HepG2 (cell line): ENCODE measurements at regions not wholly inside any gene's neighbourhood (a gene's known extent, or its start where the extent isn't known, plus 50 kb on each side); places are given as distances from the start of the nearest gene placed in this dataset.

Source experiments
- ATAC-seq: fragments of 200-7000 bp; cut with Tn5 transposase; 3 replicates; pipeline ENCODE4 v1.9.1; 2020; ENCODE audit warnings: mild to moderate bottlenecking, moderate library complexity
- BruUV-seq: library from RNA; stranded (reverse); fragments of 400-500 nt; replicated peaks from 2 replicates; lab custom pipeline; 2021; lab: Mats Ljungman, UMichigan
- CTCF ChIA-PET: fragments of 300-600 bp; formaldehyde crosslinking; extraction: SDS; loops from one replicate; lab custom pipeline; 2021; ENCODE audit warnings: low total read pairs, inconsistent platforms, low intra/inter-chr PET ratio; lab: Yijun Ruan, JAX
- POLR2A ChIA-PET: fragments of 350-600 bp; sonication (Branson Sonifier 250); formaldehyde crosslinking; loops from one replicate; lab custom pipeline; 2020; ENCODE audit warnings: antibody characterized with exemption, inconsistent platforms; lab: Yijun Ruan, JAX
- DNase-seq: peaks from one replicate; pipeline ENCODE4 v3.0.0-alpha.2; 2015; ENCODE audit warnings: low spot score
- FAIRE-seq: peaks from 3 replicates; lab custom pipeline; 2011; peaks lifted over from hg19 to GRCh38; lab: Jason Lieb, UNC
- H2AFZ ChIP-seq: one replicate; pipeline ENCODE4 v1.6.1; 2011; ENCODE audit warnings: low read length, inconsistent platforms
- H3K27ac ChIP-seq: fragments of 300-600 bp; 3 replicates; pipeline ENCODE4 v1.8.0; 2011; ENCODE audit warnings: mixed run types, mild to moderate bottlenecking, mixed read lengths, low read length, inconsistent platforms; ENCODE audit not compliant: insufficient read depth; ENCODE audit errors: extremely low read length
- H3K27me3 ChIP-seq, 2 experiments: fragments of 200-600 bp in 1 of 2; 2 replicates in 1 of 2; 3 replicates in 1 of 2; pipeline versions ENCODE4 v1.6.0 to v1.8.0; 2011; ENCODE audit warnings: low read length in 2 of 2, mild to moderate bottlenecking in 2 of 2, moderate library complexity in 2 of 2, inconsistent platforms in 1 of 2; ENCODE audit not compliant: insufficient read depth in 2 of 2, control insufficient read depth in 1 of 2
- H3K36me3 ChIP-seq, 2 experiments: fragments of 200-600 bp in 1 of 2; replicated peaks in 1 of 2; 2 replicates in 1 of 2; 3 replicates in 1 of 2; pipeline versions ENCODE4 v1.5.1 to v1.8.0; 2011; ENCODE audit warnings: low read length in 2 of 2, inconsistent platforms in 1 of 2; ENCODE audit not compliant: insufficient read depth in 2 of 2, control insufficient read depth in 1 of 2
- H3K4me1 ChIP-seq: 2 replicates; pipeline ENCODE4 v1.5.1; 2012; ENCODE audit warnings: low read length, inconsistent platforms; ENCODE audit not compliant: insufficient read depth
- H3K4me2 ChIP-seq: 2 replicates; pipeline ENCODE4 v1.6.0; 2011; ENCODE audit warnings: low read depth, low read length, inconsistent platforms
- H3K4me3 ChIP-seq, 3 experiments: fragments of 200-600 bp in 1 of 3; sonication (generic), shearing (Covaris generic) in 1 of 3; replicated peaks in 1 of 3; 2 replicates each; pipeline ENCODE4 v1.5.1; 2011 to 2016; ENCODE audit warnings: low read length in 3 of 3, inconsistent platforms in 2 of 3, low read depth in 2 of 3, mild to moderate bottlenecking in 2 of 3, control low read depth in 1 of 3, mixed read lengths in 1 of 3; ENCODE audit not compliant: insufficient read depth in 1 of 3
- H3K79me2 ChIP-seq: one replicate; pipeline ENCODE4 v1.6.1; 2011; ENCODE audit warnings: low read length, inconsistent platforms; ENCODE audit not compliant: insufficient read depth
- H3K9ac ChIP-seq: 2 replicates; pipeline ENCODE4 v1.6.0; 2011; ENCODE audit warnings: mild to moderate bottlenecking, low read depth, low read length, inconsistent platforms; ENCODE audit not compliant: insufficient read depth
- H3K9me3 ChIP-seq: 2 replicates; pipeline ENCODE4 v1.5.1; 2012; ENCODE audit warnings: mild to moderate bottlenecking, low read length
- H4K20me1 ChIP-seq: 2 replicates; pipeline ENCODE4 v1.6.0; 2011; ENCODE audit warnings: inconsistent platforms, mild to moderate bottlenecking, low read length, moderate library complexity; ENCODE audit not compliant: insufficient read depth
- CREB1 ChIP-seq, 2 experiments: fragments of 450-650 bp in 1 of 2; IDR thresholded peaks; 2 replicates each; pipeline ENCODE4 v1.6.1; 2016 to 2017; ENCODE audit warnings: control low read depth in 1 of 2, mild to moderate bottlenecking in 1 of 2, missing compliant biosample characterization in 1 of 2, missing genetic modification characterization in 1 of 2
- CREBL2 ChIP-seq: sonication (generic); formaldehyde crosslinking; IDR thresholded peaks from 2 replicates; pipeline ENCODE4 v1.8.1; 2023; ENCODE audit warnings: missing genetic modification reagents, mild to moderate bottlenecking, borderline replicate concordance
- DBP ChIP-seq: sonication (generic); formaldehyde crosslinking; IDR thresholded peaks from 2 replicates; pipeline ENCODE4 v1.4.0; 2020; ENCODE audit warnings: missing genetic modification reagents; ENCODE audit errors: not compliant biosample characterization
- DDIT3 ChIP-seq: sonication (generic); formaldehyde crosslinking; IDR thresholded peaks from 2 replicates; pipeline ENCODE4 v1.4.0; 2020; ENCODE audit warnings: mild to moderate bottlenecking, missing genetic modification reagents
- DMAP1 ChIP-seq: IDR thresholded peaks from 2 replicates; pipeline ENCODE4 v1.6.1; 2016
- DNMT3B ChIP-seq: conservative IDR thresholded peaks from 2 replicates; pipeline ENCODE4 v1.6.1; 2016; ENCODE audit warnings: missing biosample characterization, control low read depth
- FOXA1 ChIP-seq, 2 experiments: fragments of 450-650 bp in 1 of 2; sonication (generic) in 1 of 2; formaldehyde crosslinking in 1 of 2; IDR thresholded peaks; 2 replicates each; pipeline versions ENCODE4 v1.4.0 to v1.6.1; 2016 to 2020; ENCODE audit warnings: missing genetic modification reagents in 1 of 2
- GFI1 ChIP-seq: sonication (generic); formaldehyde crosslinking; IDR thresholded peaks from 2 replicates; pipeline ENCODE4 v1.5.0; 2020; ENCODE audit warnings: missing genetic modification reagents, mild to moderate bottlenecking, borderline replicate concordance
- JUN ChIP-seq: sonication (generic); formaldehyde crosslinking; IDR thresholded peaks from 2 replicates; pipeline ENCODE4 v1.4.0; 2020; ENCODE audit warnings: mild to moderate bottlenecking, missing genetic modification reagents
- MAFF ChIP-seq: IDR thresholded peaks from 2 replicates; pipeline ENCODE4 v1.6.1; 2011; ENCODE audit warnings: low read depth, low read length, improper control_type of control experiment
- MAFK ChIP-seq, 2 experiments: IDR thresholded peaks in 1 of 2; conservative IDR thresholded peaks in 1 of 2; 2 replicates each; pipeline ENCODE4 v1.6.1; 2011; ENCODE audit warnings: improper control_type of control experiment in 2 of 2, low read length in 2 of 2
- TEAD3 ChIP-seq: optimal IDR thresholded peaks from 2 replicates; pipeline ENCODE3; 2016; ENCODE audit warnings: borderline replicate concordance
- TFE3 ChIP-seq: IDR thresholded peaks from 2 replicates; pipeline ENCODE4 v1.6.1; 2016
- ZFAT ChIP-seq: sonication (generic); formaldehyde crosslinking; conservative IDR thresholded peaks from 2 replicates; pipeline ENCODE4 v1.8.1; 2023; ENCODE audit warnings: missing genetic modification reagents, inconsistent platforms
- ZNF414 ChIP-seq: sonication (generic); formaldehyde crosslinking; IDR thresholded peaks from 2 replicates; pipeline ENCODE4 v1.5.0; 2020; ENCODE audit warnings: missing genetic modification reagents
- ZNF572 ChIP-seq: sonication (generic); formaldehyde crosslinking; IDR thresholded peaks from 2 replicates; pipeline ENCODE4 v1.5.1; 2020; ENCODE audit warnings: mild to moderate bottlenecking, missing genetic modification reagents
- ZNF768 ChIP-seq: sonication (generic); formaldehyde crosslinking; IDR thresholded peaks from 2 replicates; pipeline ENCODE4 v1.4.0; 2020; ENCODE audit warnings: missing genetic modification reagents
- WGBS: methylation state at CpG from one replicate; pipeline ENCODE4 v1.1.6; 2017; ENCODE audit warnings: low lambda C conversion rate; 5-methylcytosine and 5-hydroxymethylcytosine counted together
- in situ Hi-C: cut with HindIII; loops from 2 replicates; pipeline ENCODE4 v1.10.0; 2017; ENCODE audit warnings: low pct_unique_long_range_greater_than_20kb; ENCODE audit not compliant: extremely low pct_ligation_motif_present
- intact Hi-C: fragments of 100-400 bp; cut with micrococcal nuclease; formaldehyde crosslinking; loops from one replicate; pipeline ENCODE4 v1.10.0; 2022; ENCODE audit not compliant: unreplicated experiment

GRCh38 chr6:3665608-3666007, 85.9 kb downstream of the PXDC1 start:
- H3K27ac ChIP-seq: no peak overlapping the region

GRCh38 chr6:3664625-3665041, 86.9 kb downstream of the PXDC1 start:
- no TSS peak for BruUV-seq
- Histone ChIP-seq H3K79me2 (no peaks in the 10 kb centered on the region), H4K20me1 (no peaks in the 10 kb centered on the region), H3K27me3 (peaks cover 0 to 39% of the 10 kb centered on the region in 2 experiments; a peak in 4 of 5 replicates), H3K4me1 (peaks cover 12% of the 10 kb centered on the region), H2AFZ (no peak overlapping the region), H3K9ac (no peak overlapping the region), H3K4me3 (no peak overlapping the region), H3K36me3 (no peaks in the 10 kb centered on the region), H3K4me2 (no peak overlapping the region), H3K9me3 (peaks cover 4% of the 10 kb centered on the region; the same call in 1 of the 2 replicates), H3K27ac (no peak overlapping the region)
- FAIRE-seq (no peak), ATAC-seq (peak; percentile 66), DNase-seq (no peak)
- peak; percentile 50; a peak in 3 of 4 replicates for TF ChIP-seq MAFK (conservative IDR thresholded peaks at IDR 0.05 in 1 of 2, IDR thresholded peaks at IDR 0.05 in 1 of 2; ENCODE audit: low read length in 2 of 2)
- no peak for TF ChIP-seq DNMT3B (CRISPR knock-in tag)
- TF ChIP-seq ZFAT: no peak
- TF ChIP-seq CREB1 (IDR thresholded peaks at IDR 0.05): 0 out of 2 replicates have a peak, but pooled peaks have one; percentile 49
- no peak for TF ChIP-seq CREB1 (CRISPR knock-in tag; IDR thresholded peaks at IDR 0.05)
- no peak for TF ChIP-seq ZNF414 (CRISPR knock-in tag)
- no peak for TF ChIP-seq TFE3
- no peak for TF ChIP-seq FOXA1 (IDR thresholded peaks at IDR 0.05)
- TF ChIP-seq FOXA1 (CRISPR knock-in tag; IDR thresholded peaks at IDR 0.05): peak; percentile 63
- TF ChIP-seq GFI1 (CRISPR knock-in tag): peak; percentile 34; the same call in 1 of the 2 replicates
- peak; percentile 24 for TF ChIP-seq TEAD3 (CRISPR knock-in tag)
- peak; percentile 27 for TF ChIP-seq MAFF
- ChIA-PET CTCF (no interaction called here), POLR2A (no interaction called here)
- 2% methylated on average over 6 of the region's 8 CpGs for WGBS
- intact Hi-C loops (no loop called here), in situ Hi-C loops (no loop called here)

More at GRCh38 chr6:3665608-3666007, 85.9 kb downstream of the PXDC1 start:
- Histone ChIP-seq H3K4me2 (no peak overlapping the region), H3K9ac (no peak overlapping the region), H3K27me3 (peaks cover 0 to 35% of the 10 kb centered on the region in 2 experiments; a peak in 4 of 5 replicates), H3K36me3 (no peaks in the 10 kb centered on the region), H3K4me3 (no peak overlapping the region), H2AFZ (no peak overlapping the region), H4K20me1 (no peaks in the 10 kb centered on the region), H3K79me2 (no peaks in the 10 kb centered on the region), H3K4me1 (peaks cover 12% of the 10 kb centered on the region), H3K9me3 (peaks cover 4% of the 10 kb centered on the region; the same call in 1 of the 2 replicates)
- intact Hi-C loops (no loop called here), in situ Hi-C loops (no loop called here)
- ChIA-PET CTCF (no interaction called here), POLR2A (no interaction called here)
- WGBS: 0% methylated on average over 1 of the region's 1 CpG
- no peak for TF ChIP-seq ZNF572
- peak; percentile 56; the same call in 1 of the 2 replicates for TF ChIP-seq ZNF768 (CRISPR knock-in tag)
- TF ChIP-seq DBP (CRISPR knock-in tag): no peak
- no peak for TF ChIP-seq JUN (CRISPR knock-in tag)
- TF ChIP-seq DDIT3 (CRISPR knock-in tag): no peak
- TF ChIP-seq CREBL2: no peak
- no peak for TF ChIP-seq DMAP1 (CRISPR knock-in tag)
- no peak for FAIRE-seq
- DNase-seq: no peak
- no peak for ATAC-seq
- no TSS peak for BruUV-seq
